Lower leg skin (tissue), 3 donors: ENCODE measurements at regions not wholly inside any gene's neighbourhood (a gene's known extent, or its start where the extent isn't known, plus 50 kb on each side); places are given as distances from the start of the nearest gene placed in this dataset.

ENCODE experiments used
- POLR2A ChIP-seq, 2 donors: fragments of 450-650 bp; IDR thresholded peaks; one replicate each; pipeline ENCODE4 v1.6.1; 2016 to 2017; ENCODE audit warnings: antibody characterized with exemption in 2 of 2, mild to moderate bottlenecking in 1 of 2, moderate library complexity in 1 of 2
- TF ChIP-seq, protein P1 (sequence below), 3 donors: fragments of 450-650 bp; IDR thresholded peaks; one replicate each; pipeline ENCODE4 v1.5.1; 2016; ENCODE audit warnings: antibody characterized with exemption in 3 of 3, mild to moderate bottlenecking in 3 of 3, moderate library complexity in 2 of 3

DNA sequence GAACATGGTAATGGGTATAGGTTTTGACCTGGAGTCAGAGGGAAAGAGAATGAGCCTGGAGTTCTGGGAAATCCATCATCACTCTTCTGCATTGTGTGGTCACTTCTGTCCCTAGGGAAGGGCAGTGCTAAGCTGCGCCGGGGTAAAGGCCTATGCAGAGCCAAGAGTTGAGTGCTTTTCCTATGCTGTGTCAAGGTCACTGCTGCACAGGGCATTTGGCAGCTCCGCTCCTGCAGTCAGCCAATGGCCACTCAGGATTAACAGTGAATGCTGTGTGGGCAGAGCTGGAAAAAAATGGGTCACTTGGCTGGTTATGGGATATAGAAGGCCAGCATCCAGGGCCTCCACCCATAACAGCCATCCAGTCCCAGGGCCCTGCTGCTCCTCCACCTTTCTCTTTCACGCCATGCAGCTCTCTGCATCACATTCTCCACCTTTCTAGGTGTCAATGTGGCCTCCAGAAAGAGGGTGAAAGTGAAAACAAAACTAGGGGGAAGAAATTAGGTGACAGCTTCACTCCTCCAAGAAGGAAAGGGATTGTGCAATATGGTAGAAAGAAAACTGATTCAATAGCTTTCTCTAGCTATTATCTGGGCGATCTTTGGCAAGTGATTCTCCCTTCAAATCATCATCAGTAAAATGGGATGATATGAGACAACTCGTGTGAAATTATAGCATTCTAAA, 279.3 kb upstream of the ANKRD55 start:
- no peak for TF ChIP-seq POLR2A (IDR thresholded peaks at IDR 0.05)
- TF ChIP-seq, protein P1, sequence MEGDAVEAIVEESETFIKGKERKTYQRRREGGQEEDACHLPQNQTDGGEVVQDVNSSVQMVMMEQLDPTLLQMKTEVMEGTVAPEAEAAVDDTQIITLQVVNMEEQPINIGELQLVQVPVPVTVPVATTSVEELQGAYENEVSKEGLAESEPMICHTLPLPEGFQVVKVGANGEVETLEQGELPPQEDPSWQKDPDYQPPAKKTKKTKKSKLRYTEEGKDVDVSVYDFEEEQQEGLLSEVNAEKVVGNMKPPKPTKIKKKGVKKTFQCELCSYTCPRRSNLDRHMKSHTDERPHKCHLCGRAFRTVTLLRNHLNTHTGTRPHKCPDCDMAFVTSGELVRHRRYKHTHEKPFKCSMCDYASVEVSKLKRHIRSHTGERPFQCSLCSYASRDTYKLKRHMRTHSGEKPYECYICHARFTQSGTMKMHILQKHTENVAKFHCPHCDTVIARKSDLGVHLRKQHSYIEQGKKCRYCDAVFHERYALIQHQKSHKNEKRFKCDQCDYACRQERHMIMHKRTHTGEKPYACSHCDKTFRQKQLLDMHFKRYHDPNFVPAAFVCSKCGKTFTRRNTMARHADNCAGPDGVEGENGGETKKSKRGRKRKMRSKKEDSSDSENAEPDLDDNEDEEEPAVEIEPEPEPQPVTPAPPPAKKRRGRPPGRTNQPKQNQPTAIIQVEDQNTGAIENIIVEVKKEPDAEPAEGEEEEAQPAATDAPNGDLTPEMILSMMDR (IDR thresholded peaks at IDR 0.05) = no peak
